Common myeloid progenitor, CD34-positive (primary cell): ENCODE measurements at regions not wholly inside any gene's neighbourhood (a gene's known extent, or its start where the extent isn't known, plus 50 kb on each side); places are given as distances from the start of the nearest gene placed in this dataset.
"Not testable (repeated sequence)": the region's sequence is repeated elsewhere in the genome, so short reads cannot be mapped to it uniquely, and the experiment has no call there.

Source experiments
- CTCF ChIA-PET: fragments of 350-600 bp; sonication (Branson Sonifier 250); formaldehyde crosslinking; loops from one replicate; lab custom pipeline; 2021; ENCODE audit warnings: antibody characterized with exemption; lab: Charles Lee
- POLR2A ChIA-PET: fragments of 350-600 bp; sonication (Branson Sonifier 250); formaldehyde crosslinking; loops from one replicate; lab custom pipeline; 2021; ENCODE audit warnings: antibody characterized with exemption; lab: Charles Lee
- DNase-seq, 3 donors: peaks; one replicate each; pipeline versions ENCODE4 v3.0.0 to v3.0.0-alpha.2; 2013
- H3K27ac ChIP-seq, 2 experiments: 1 replicate in 1 of 2; 2 replicates in 1 of 2; pipeline ENCODE4 v1.7.0; 2013; ENCODE audit warnings: inconsistent platforms in 2 of 2, low read length in 2 of 2, mild to moderate bottlenecking in 2 of 2, low read depth in 1 of 2, moderate library complexity in 1 of 2; ENCODE audit not compliant: severe bottlenecking in 2 of 2, insufficient read depth in 1 of 2, poor library complexity in 1 of 2
- H3K27me3 ChIP-seq, 5 experiments: replicated peaks in 2 of 5; 1 replicate in 3 of 5; 2 replicates in 2 of 5; pipeline versions ENCODE4 v1.6.1 to v1.7.0; 2013; ENCODE audit warnings: low read length in 4 of 5, mild to moderate bottlenecking in 2 of 5, moderate library complexity in 2 of 5, inconsistent platforms in 1 of 5; ENCODE audit not compliant: insufficient read depth in 5 of 5, control insufficient read depth in 4 of 5
- H3K36me3 ChIP-seq, 4 experiments: 1 replicate in 2 of 4; 2 replicates in 2 of 4; pipeline versions ENCODE4 v1.6.1 to v1.7.0; 2013; ENCODE audit warnings: low read length in 3 of 4, control low read depth in 1 of 4, mild to moderate bottlenecking in 1 of 4; ENCODE audit not compliant: control insufficient read depth in 4 of 4, insufficient read depth in 4 of 4
- H3K4me1 ChIP-seq, 4 experiments: 1 replicate in 3 of 4; 2 replicates in 1 of 4; pipeline versions ENCODE4 v1.6.1 to v1.7.1; 2013; ENCODE audit warnings: low read length in 3 of 4, mild to moderate bottlenecking in 3 of 4, control low read depth in 1 of 4, inconsistent platforms in 1 of 4, moderate library complexity in 1 of 4; ENCODE audit not compliant: control insufficient read depth in 4 of 4, insufficient read depth in 4 of 4; ENCODE audit errors: control extremely low read depth in 1 of 4
- H3K4me3 ChIP-seq, 7 experiments: 1 replicate in 4 of 7; 2 replicates in 3 of 7; pipeline versions ENCODE4 v1.5.1 to v1.7.0; 2013; ENCODE audit warnings: mild to moderate bottlenecking in 7 of 7, low read length in 6 of 7, moderate library complexity in 6 of 7, inconsistent platforms in 2 of 7, low read depth in 2 of 7, control low read depth in 1 of 7; ENCODE audit not compliant: insufficient read depth in 4 of 7, control insufficient read depth in 1 of 7; ENCODE audit errors: extremely low read depth in 1 of 7
- H3K9me3 ChIP-seq, 5 experiments: 1 replicate in 4 of 5; 2 replicates in 1 of 5; pipeline versions ENCODE4 v1.6.1 to v1.7.1; 2013; ENCODE audit warnings: low read length in 4 of 5, mild to moderate bottlenecking in 2 of 5, inconsistent platforms in 1 of 5, low read depth in 1 of 5, moderate library complexity in 1 of 5; ENCODE audit not compliant: control insufficient read depth in 4 of 5, insufficient read depth in 2 of 5; ENCODE audit errors: control extremely low read depth in 1 of 5
- WGBS: methylation state at CpG from one replicate; pipeline ENCODE4 v1.1.5; 2013; ENCODE audit not compliant: insufficient coverage; 5-methylcytosine and 5-hydroxymethylcytosine counted together

- POLR2A ChIA-PET, H3K4me1 ChIP-seq, H3K9me3 ChIP-seq, H3K36me3 ChIP-seq, H3K4me3 ChIP-seq, H3K27me3 ChIP-seq, CTCF ChIA-PET, H3K27ac ChIP-seq: not testable (repeated sequence)
- WGBS = 52% methylated on average over 5 of the region's 8 CpGs
- DNase-seq = peak in 2 of 3 donors; percentile 24 to 48
Measured at GRCh38 chr10:26367035-26367434, 71.1 kb upstream of the APBB1IP start.

DNA sequence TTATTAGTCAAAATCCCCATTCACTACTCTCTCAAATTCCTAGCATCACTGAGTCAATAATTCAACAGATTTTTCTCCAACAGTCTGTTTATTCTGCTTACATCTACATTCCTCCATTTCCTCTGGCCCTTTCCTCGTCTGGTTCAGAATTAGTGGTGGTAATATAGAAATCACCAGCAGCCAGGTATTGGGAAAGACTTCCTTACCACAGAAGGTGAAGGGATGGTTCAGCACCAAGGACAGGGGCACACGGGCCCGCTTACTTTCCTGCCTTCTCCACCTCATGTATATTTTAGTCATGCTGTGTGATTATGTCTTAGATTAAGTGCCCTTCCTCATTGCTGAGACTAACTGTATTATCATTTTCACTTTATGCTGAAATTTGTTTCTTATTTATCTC lies 70.4 kb upstream of the APBB1IP start:
- CTCF ChIA-PET = no interaction called here
- POLR2A ChIA-PET = no interaction called here
- Histone ChIP-seq H3K27me3 (no peaks in the 10 kb centered on the region), H3K36me3 (no peaks in the 10 kb centered on the region), H3K4me1 (no peaks in the 10 kb centered on the region), H3K9me3 (peaks cover 0 to 3% (median 0%) of the 10 kb centered on the region in 5 experiments), H3K4me3 (no peak overlapping the region), H3K27ac (no peak overlapping the region)
- WGBS = no CpG with 5 or more reads among the region's 3 CpGs
- peak; percentile 32 to 67 (median 61) for DNase-seq

DNA sequence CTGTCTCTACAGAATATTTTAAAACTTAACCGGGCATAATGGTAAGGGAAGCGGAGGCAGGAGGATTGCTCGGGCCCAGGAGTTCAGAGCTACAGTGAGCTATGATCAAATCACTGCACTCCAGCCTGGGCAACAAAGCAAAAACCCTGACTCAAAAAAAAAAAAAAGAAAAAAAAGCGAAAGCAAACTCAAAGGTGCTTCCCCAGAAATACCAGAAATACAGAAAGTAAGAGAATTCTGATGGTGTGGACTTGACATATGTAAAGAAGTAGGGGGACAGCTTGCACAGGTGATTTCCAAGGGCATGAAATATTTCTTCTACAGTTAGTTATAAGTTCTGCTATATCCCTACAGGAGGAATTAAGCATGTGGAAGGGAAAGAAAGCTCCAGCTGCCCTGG lies 69.7 kb upstream of the APBB1IP start:
- ChIA-PET CTCF (interaction anchor here (0.8 kb wide), 1 partner anchor 33 kb away, joined by 3 read pairs; no protein-coding TSS in a partner anchor), POLR2A (no interaction called here)
- no peak for DNase-seq
- H3K27me3 ChIP-seq = no peaks in the 10 kb centered on the region
- no CpG with 5 or more reads among the region's 4 CpGs for WGBS
- peaks cover 0 to 3% (median 0%) of the 10 kb centered on the region in 5 experiments for H3K9me3 ChIP-seq
- no peaks in the 10 kb centered on the region for H3K36me3 ChIP-seq
- no peak overlapping the region for H3K4me3 ChIP-seq
- no peak overlapping the region for H3K27ac ChIP-seq
- peaks cover 0 to 5% (median 0%) of the 10 kb centered on the region in 4 experiments for H3K4me1 ChIP-seq

GRCh38 chr10:26372513-26373354 lies 65.4 kb upstream of the APBB1IP start:
- no CpG with 5 or more reads among the region's 4 CpGs for WGBS
- POLR2A ChIA-PET = no interaction called here
- no peak for DNase-seq
- Histone ChIP-seq H3K27ac (no peak overlapping the region), H3K9me3 (peaks cover 0 to 10% (median 0%) of the 10 kb centered on the region in 5 experiments), H3K4me1 (peaks cover 0 to 11% (median 6%) of the 10 kb centered on the region in 4 experiments), H3K36me3 (no peaks in the 10 kb centered on the region), H3K27me3 (no peaks in the 10 kb centered on the region), H3K4me3 (no peak overlapping the region)
- CTCF ChIA-PET = no interaction called here

DNA sequence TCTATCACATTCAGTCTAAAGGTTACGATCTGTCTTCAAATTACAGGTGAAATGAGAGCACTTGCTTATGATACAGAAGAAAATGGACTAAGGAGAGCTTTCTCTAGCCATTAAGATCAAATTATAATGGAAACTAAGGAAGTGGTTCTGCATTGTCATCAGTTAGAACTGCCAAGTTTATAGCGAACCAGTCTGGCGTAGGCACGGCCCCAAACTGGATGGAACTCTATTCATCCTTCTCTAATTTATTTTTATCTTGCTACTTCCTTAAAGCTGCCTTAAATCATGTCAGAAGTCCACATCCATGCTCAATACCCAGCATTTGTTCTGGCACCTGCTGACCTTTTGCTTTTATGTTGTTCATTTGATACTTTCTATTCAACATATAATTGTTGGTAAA lies 63.7 kb upstream of the APBB1IP start:
- CTCF ChIA-PET = no interaction called here
- DNase-seq = peak in 2 of 3 donors; percentile 48 to 66
- WGBS = 14% methylated on average over 3 of the region's 4 CpGs
- Histone ChIP-seq H3K4me1 (peaks cover 0 to 16% (median 6%) of the 10 kb centered on the region in 4 experiments), H3K27me3 (no peaks in the 10 kb centered on the region), H3K9me3 (peaks cover 0 to 10% (median 0%) of the 10 kb centered on the region in 5 experiments), H3K4me3 (no peak overlapping the region), H3K27ac (no peak overlapping the region), H3K36me3 (no peaks in the 10 kb centered on the region)
- POLR2A ChIA-PET = no interaction called here

- POLR2A ChIA-PET, H3K4me3 ChIP-seq, H3K9me3 ChIP-seq, CTCF ChIA-PET, H3K27ac ChIP-seq, H3K36me3 ChIP-seq, H3K27me3 ChIP-seq: not testable (repeated sequence)
- peak in 2 of 3 donors; percentile 24 to 56 for DNase-seq
- no CpG with 5 or more reads among the region's 9 CpGs for WGBS
- peaks cover 0 to 19% (median 6%) of the 10 kb centered on the region in 4 experiments for H3K4me1 ChIP-seq
Measured at GRCh38 chr10:26377224-26377810, 60.8 kb upstream of the APBB1IP start.

DNA sequence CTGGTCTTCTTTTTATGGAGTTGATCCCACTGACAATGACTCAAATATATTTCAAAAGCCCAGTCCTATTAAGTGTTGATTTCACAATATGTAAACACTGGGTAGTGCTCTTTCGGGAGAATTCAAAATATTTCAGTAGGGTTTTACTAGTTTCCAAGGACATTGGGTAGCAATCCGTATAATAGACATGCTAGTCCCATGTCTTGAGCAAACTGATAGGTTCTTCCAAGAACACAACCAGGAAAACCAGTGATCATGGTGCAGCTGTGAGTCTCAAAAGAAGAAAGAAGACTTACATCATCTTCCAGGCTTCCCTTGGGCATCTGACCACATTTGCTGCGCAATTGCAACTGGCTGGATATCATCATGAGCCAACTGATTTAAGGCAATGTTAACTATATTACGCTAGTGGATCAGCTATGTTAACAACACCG lies 59.3 kb upstream of the APBB1IP start:
- no peak overlapping the region for H3K4me3 ChIP-seq
- H3K9me3 ChIP-seq = peaks cover 0 to 6% (median 0%) of the 10 kb centered on the region in 5 experiments
- DNase-seq = no peak
- H3K27ac ChIP-seq = no peak overlapping the region
- CTCF ChIA-PET = interaction anchor here (1.7 kb wide), 1 partner anchor 13 kb away, joined by 6 read pairs; no protein-coding TSS in a partner anchor
- peaks cover 0 to 15% (median 6%) of the 10 kb centered on the region in 4 experiments for H3K4me1 ChIP-seq
- 50% methylated on average over 2 of the region's 5 CpGs for whole genome bisulfite sequencing
- no peaks in the 10 kb centered on the region for H3K36me3 ChIP-seq
- H3K27me3 ChIP-seq = no peaks in the 10 kb centered on the region
- POLR2A ChIA-PET = no interaction called here
